ENCODE measurements at regions not wholly inside any gene's neighbourhood (a gene's known extent, or its start where the extent isn't known, plus 50 kb on each side); places are given as distances from the start of the nearest gene placed in this dataset.
A peak's percentile ranks its signal among the peaks of the same experiment; 100 is the strongest.

- no peak overlapping the region for H3K4me3 Mint-ChIP-seq
- no peaks in the 10 kb centered on the region for H3K36me3 Mint-ChIP-seq
- DNase-seq (ENCODE audit: extremely low spot score, unreplicated experiment), result no peak
- H3K27ac Mint-ChIP-seq, result no peak overlapping the region
- no peaks in the 10 kb centered on the region for H3K4me1 Mint-ChIP-seq (ENCODE audit: unreplicated experiment)
- TF ChIP-seq CTCF (conservative IDR thresholded peaks at IDR 0.05), result no peak
- no peaks in the 10 kb centered on the region for H3K27me3 Mint-ChIP-seq
- no peaks in the 10 kb centered on the region for H3K9me3 Mint-ChIP-seq
These were observed 482.0 kb upstream of the NAALADL2 start for GRCh38 chr3:174377096-174377495.

- no peaks in the 10 kb centered on the region for H3K9me3 Mint-ChIP-seq
- TF ChIP-seq CTCF (conservative IDR thresholded peaks at IDR 0.05), result no peak
- DNase-seq (ENCODE audit: extremely low spot score, unreplicated experiment), result no peak
- no peak overlapping the region for H3K4me3 Mint-ChIP-seq
- no peaks in the 10 kb centered on the region for H3K27me3 Mint-ChIP-seq
- no peak overlapping the region for H3K27ac Mint-ChIP-seq
- no peaks in the 10 kb centered on the region for H3K36me3 Mint-ChIP-seq
- H3K4me1 Mint-ChIP-seq (ENCODE audit: unreplicated experiment), result no peaks in the 10 kb centered on the region
These were observed 481.4 kb upstream of the NAALADL2 start for GRCh38 chr3:174377684-174378083.

- H3K27me3 Mint-ChIP-seq, result no peaks in the 10 kb centered on the region
- H3K4me1 Mint-ChIP-seq (ENCODE audit: unreplicated experiment), result no peaks in the 10 kb centered on the region
- no peaks in the 10 kb centered on the region for H3K36me3 Mint-ChIP-seq
- H3K4me3 Mint-ChIP-seq, result no peak overlapping the region
- DNase-seq (ENCODE audit: extremely low spot score, unreplicated experiment), result no peak
- no peak for TF ChIP-seq CTCF (conservative IDR thresholded peaks at IDR 0.05)
- H3K27ac Mint-ChIP-seq, result no peak overlapping the region
- H3K9me3 Mint-ChIP-seq, result no peaks in the 10 kb centered on the region
These were observed 476.3 kb upstream of the NAALADL2 start for GRCh38 chr3:174382878-174383277.

GRCh38 chr3:174387736-174388135 is 471.4 kb upstream of the NAALADL2 start:
- Mint-ChIP-seq H3K4me1 (ENCODE audit: unreplicated experiment) (no peaks in the 10 kb centered on the region), H3K9me3 (no peaks in the 10 kb centered on the region), H3K4me3 (no peak overlapping the region), H3K27me3 (no peaks in the 10 kb centered on the region), H3K36me3 (no peaks in the 10 kb centered on the region), H3K27ac (no peak overlapping the region)
- no peak for DNase-seq (ENCODE audit: extremely low spot score, unreplicated experiment)
- no peak for TF ChIP-seq CTCF (conservative IDR thresholded peaks at IDR 0.05)

GRCh38 chr3:174397848-174398247 is 461.3 kb upstream of the NAALADL2 start:
- H3K4me3 Mint-ChIP-seq, result no peak overlapping the region
- H3K9me3 Mint-ChIP-seq, result no peaks in the 10 kb centered on the region

More at GRCh38 chr3:174397848-174398247, 461.3 kb upstream of the NAALADL2 start:
- H3K27me3 Mint-ChIP-seq, result no peaks in the 10 kb centered on the region
- TF ChIP-seq CTCF (conservative IDR thresholded peaks at IDR 0.05), result peak; percentile 59
- H3K27ac Mint-ChIP-seq, result no peak overlapping the region
- no peak for DNase-seq (ENCODE audit: extremely low spot score, unreplicated experiment)
- no peaks in the 10 kb centered on the region for H3K4me1 Mint-ChIP-seq (ENCODE audit: unreplicated experiment)
- H3K36me3 Mint-ChIP-seq, result no peaks in the 10 kb centered on the region
